ENCODE measurements at regions not wholly inside any gene's neighbourhood (a gene's known extent, or its start where the extent isn't known, plus 50 kb on each side); places are given as distances from the start of the nearest gene placed in this dataset.

DNA sequence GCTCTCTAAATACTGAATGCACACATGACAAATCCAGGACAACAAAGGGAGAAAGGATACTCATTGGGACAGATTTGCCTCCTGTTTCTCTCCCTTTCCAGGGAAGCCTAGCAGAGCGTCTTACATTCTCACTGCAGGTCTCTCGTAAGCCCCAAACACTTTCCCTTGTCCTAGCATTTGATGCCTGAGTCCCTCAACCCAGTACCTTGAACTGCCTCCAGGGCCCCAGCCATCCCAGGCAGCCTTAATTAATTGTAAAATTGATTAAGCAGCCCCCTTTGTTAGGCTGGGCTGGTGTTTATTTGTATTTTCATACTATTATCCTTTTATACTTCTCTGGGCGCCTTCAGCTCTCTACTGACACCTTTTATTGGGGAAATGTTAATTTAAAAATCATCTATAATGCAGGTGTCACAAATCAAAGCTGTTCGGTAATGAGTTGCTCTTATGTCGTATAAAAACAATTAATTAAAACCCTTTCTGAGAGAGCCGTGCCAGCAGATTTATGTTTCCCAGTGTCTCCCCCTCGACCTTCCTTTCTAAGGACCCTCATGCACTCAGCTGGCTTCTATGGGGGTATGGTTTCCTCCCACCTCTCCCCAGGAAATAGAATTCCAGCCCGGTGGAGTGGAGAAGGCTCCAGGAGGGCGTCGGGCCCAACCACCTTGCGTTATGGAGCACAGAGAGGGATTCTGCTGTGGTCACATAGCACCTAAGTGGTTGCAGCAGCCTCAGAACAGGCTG lies 243.8 kb downstream of the RPS24 start:
- ATAC-seq, result no peak

DNA sequence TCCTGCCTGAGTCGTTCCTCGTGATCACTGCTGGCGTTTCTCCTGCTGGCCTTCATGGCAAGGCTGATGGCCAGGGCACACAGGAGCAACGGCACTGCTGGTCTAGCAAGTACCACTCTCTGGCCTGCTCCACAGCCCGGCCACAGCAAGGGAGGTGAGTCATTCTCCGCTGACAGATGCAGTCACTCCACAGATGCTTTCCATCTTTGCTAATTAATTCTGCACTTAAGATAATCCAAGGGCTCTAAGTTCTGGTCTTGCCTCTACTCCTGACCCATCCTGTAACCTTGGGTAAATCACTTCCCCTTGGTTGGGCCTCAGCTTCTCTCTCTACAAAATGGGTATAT lies 244.4 kb downstream of the RPS24 start:
- ATAC-seq, result no peak

DNA sequence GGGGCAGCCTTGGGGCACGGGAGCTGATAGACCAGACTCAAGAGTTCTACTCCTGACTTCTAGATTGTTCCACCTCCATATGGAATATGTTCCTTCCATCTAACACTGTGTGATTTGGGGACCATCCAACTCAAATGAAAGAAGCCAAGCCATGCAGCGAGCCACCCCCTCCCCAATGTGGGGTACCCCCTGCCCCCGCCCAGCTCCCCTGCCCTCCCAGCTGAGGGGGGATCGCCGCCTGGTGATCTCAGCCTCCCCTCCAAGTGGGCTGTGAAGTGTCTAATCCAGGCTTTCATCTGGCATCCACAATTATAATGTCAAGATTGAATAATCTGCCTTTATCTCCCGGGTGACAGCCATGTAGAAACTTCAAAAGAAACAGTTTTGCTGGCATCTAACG lies 246.1 kb downstream of the RPS24 start:
- no peak for ATAC-seq

DNA sequence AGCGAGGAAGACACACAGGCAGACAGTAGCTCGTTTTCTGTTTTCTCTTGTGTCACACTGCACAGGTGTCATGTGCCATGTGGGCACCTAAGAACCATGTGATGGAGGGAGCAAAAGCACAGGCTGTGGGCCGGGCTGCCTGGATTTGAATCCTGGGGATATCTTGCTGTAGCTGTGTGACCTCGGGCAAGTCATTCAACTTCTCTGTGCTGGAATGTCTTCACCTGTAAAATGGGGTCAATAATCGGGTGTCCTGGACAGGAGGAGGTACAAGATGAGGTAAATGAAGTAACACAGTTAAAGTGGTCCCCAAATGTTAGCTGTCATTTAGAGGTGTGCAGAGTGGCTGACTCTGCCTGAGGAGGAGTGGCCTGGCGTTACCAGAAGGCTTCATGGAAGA lies 246.9 kb downstream of the RPS24 start:
- no peak for ATAC-seq

DNA sequence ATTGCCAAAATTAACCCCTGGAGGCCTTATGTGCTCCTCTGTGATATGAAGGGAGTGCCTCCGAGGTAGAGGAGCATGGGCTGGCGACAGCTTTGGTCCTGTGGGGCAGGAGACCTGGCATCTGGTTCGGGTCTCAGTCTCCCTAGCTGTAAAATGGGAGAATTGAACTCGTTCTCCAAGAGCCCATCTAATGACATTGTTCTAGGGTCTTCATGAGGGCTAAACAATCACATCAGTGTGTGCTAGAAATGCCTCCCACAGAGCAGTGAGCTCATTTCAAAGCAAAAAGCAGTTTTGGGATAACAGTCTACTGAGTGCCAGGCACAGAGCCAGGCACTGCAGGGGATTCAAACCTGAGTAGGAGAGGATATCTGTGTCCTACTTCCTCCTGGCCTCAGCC lies 248.0 kb downstream of the RPS24 start:
- ATAC-seq, result no peak

DNA sequence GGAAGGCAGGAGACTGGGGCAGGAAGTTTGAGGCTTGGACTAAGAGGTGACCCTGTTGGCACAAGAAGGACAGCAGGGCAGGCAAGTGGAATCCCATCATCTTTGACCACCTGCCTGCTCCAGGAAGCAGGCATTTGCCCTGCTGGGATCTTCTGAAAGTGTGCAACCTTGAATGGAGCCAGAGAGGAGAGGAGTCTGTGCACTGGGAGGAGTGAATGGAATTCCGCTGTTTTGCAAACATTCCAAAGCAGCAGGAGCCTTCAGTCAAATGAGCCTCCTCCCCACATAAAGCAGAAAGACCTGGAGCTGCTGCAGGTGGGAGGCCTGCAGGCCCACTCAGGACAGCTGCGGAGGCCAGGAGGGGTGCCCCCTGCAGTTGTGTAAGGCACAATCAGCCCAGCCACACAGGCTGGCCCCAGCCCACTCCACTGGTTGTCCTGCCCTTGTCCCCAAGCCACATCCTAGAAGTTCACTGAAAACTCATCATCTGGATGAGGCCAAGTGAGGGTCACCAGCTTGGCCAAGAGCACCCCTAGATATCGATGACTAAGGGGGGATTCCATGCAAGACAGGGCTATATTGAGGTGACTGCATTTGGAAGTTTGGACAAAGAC lies 249.5 kb downstream of the RPS24 start:
- ATAC-seq, result no peak

DNA sequence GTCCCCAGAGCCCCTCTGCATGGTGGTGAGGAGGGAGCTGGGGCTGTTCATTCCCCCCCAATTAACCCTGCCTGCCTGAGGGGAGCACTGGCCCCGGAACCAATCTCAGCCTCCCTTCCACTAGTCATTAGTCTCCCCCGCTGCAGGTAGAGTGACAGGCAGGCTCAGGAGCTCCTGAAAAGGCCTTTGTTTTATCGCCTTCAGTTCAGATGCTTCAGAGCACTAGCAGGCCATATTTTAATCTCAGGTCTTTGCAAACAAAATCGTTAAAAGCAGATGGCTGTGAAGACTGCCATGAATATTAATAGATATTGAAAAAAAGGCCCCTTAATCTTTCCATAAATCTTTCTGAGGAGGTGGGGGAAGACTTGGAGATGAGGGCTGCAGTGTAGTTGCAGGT lies 250.7 kb downstream of the RPS24 start:
- ATAC-seq, result no peak

DNA sequence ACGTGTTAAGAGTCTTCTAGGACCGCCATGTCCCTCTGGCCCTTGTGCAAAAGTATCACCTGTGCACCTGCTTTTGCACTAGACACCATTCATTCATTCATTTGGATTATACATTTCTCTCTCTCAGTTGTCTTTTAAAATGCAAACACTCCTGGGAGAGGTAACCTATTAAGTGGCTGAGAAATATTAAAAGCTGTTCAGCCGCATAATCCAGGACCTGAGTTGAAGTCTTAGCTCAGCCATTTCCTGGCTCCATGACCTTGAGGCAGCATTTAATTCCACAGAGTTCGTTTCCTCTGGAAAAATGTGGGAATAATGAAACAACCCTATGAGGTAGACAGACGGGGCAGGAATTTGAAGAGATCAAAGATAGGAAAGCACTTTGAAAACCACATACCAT lies 251.6 kb downstream of the RPS24 start:
- no peak for ATAC-seq

DNA sequence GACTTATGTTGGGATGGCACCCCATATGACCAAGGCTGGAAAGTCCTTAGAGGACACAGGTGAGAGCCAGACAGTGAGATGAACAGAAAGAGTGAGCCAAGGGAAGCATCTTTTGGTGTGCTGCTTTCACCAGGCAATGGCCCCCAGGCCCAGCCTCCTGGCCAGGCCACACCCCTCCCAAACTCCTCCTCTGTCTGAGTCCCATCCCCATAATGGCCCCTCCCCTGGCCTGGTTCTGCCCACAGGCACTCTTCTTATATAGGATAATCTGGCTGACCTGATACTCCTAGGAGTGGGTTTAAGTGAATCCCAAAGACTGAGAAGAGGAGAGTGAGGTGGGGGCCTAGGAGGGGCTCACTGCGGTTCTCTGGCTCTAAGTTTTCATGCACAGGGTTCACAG lies 252.5 kb downstream of the RPS24 start:
- no peak for ATAC-seq

DNA sequence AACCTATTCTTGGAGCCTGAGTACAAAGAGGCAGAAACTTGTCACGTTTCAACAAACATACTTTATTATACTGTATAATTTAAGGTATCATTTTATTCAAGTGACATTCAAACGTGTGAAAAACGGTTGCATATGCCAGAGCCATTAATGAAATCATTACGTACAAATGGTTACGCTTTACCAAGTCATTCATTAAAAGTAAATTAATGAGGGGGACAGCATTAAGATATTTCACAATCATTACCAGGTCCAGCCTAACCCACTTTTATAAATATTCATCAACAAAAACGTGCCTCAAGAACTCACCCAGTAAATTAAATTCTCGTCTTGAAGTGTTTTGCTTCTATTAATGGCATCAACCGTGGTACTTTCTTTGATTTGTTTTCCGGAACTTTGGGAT lies 253.0 kb downstream of the RPS24 start:
- ATAC-seq, result no peak

DNA sequence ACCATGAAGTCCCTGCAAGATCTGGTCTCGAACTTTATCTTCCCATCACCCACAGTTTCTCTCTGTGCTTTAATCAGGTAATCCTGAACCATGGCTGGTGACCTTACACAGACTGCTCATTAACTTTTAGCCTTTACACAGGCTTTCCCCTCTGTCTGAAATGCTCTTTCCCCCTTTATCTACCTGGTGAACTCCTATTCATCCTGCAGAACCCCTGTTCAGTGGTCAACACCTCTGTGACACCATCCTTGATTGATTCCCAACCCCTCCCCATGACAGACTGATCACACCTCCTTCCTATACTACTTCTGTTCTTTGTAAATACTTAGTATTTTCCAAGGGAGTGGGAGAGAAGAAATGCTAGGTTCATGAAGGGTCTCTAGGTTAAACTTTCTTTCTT lies 254.0 kb downstream of the RPS24 start:
- no peak for ATAC-seq

DNA sequence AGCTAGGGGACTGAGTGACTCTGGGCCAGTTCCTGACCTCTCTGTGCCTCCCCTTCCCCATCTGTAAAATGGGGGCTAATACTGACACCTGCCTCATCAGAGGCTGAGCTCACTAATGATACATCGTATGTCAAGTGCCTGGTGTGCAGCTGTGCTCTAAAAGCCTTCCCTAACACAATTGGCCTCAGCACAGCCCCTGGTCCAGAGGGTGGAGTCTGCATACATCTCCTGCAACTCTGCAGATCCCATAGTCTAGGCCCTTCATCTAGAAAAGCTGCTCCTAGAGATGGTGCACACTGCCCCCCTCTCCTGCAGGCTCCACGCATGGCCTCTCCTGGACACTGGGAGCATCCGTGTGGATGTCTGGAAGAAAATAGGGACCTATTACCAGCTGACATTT lies 255.0 kb downstream of the RPS24 start:
- ATAC-seq, result no peak

DNA sequence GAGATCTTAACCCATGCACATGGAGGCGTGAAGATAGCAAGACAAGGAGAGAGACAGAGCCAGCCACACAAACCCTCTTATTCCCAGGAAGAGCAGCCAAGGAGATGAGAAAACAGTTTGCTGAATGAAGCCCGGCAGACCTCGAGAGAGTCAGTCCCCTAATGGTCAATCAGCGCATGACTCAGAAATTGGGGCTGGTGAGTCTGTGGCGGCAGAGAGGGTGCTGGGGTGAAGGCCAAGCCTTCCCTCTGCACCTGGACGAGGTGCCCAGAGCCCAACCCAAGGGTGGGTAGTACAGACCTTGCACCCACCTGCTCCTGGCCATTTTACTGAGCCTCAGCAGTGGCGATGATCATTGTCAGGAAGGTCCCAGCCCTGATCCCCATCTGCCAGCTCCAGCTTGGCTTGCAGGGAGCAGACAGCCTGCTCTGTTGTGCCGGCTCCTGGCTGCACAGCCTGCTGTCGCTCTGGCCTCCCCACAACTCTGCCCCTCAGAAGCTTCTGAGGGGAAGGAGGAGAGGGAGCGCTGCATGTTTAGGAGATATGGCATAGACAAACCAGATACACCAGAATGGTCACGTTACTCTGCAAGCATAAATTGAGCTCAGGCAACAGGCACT lies 256.6 kb downstream of the RPS24 start:
- ATAC-seq, result no peak

DNA sequence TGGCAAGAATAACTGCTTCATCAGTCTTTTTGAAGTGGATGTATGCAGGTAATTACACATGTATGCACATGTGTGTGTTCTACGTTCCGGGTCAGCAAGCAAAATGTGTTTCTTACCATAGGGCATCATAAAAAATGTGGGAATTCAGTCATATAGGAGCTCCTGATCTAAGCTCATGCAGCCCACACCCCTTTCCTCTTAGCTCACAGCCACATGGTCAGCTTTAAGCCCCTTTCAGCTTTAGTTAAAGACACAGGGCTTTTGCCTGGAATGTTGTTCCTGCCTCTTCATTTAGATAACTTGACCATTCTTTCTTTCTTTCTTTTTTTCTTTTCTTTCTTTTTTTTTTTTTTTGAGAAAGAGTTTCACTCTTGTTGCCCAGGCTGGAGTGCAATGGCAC lies 258.1 kb downstream of the RPS24 start:
- ATAC-seq, result no peak

DNA sequence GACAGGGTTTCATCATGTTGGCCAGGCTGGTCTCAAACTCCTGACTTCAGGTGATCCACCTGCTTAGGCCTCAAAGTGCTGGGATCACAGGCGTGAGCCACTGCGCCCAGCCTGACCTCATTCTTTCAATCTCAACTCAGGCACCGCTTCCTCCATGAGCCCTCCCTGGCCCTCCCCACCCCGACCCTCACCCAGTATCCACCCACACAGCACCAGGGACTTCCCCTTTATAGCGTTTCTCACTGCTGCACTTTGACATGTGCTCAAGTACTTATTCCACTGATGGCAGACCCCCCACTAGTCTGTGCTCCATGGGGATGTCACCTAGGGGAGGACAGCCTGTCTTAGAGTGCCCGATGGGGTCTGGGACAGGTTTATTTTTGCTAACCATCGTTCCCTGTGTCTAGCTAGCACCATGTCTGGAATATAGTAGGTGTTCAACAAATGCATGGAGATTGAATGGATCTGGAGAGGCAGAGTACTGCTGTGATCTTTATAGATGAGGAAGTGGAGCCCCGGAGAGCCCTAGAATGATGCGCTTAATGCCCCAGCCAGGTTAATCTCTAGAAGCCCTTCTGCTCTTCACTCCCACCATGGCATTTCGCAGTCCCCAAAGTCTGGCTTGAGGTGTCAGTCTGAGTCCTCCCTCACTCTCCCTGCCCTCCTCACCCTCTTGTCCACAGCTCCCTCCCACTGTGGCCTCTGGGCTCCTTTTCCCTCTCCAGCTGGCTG lies 258.8 kb downstream of the RPS24 start:
- no peak for ATAC-seq

DNA sequence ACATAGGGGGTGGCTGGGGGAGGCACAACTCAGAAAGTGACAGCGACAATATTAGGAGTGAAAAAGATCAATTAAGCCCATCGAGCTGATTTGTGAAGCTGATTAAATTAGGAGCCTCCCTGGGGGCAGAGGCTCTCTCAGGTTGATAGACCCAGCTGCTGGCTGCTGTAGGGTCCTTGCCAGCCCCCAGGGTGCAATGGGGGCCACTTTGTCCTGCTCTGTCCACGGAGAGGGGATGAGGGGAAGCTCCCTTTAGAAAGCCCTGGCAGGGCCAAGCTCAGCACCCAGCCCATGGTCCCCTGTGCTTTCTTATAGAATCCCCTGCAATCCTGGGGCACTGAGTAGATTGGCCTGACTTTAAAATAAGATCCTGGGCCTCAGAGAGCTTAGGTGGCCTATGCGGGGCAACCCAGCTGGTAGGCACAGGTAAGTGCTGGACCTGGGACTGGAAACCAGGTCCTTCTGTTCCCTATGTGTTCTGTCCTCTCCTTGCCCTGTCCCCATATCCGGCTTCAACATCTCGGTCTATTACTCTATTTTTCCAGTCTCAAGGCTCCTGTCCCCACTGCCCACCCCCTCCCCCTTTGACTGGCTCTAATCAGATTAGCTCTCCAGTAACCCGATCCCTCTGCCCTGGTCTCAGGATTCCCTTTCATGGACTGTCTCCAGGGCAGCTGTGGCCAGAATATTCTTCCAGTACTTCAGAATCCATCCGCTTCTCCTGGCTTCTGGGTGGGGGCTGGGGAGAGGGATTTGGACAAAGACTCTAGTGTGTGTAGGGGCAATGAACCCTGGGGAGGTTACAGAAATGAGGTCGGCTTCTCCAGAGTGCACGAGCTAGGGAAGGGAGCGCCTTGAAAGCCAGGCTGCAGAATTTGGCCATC lies 259.6 kb downstream of the RPS24 start:
- no peak for ATAC-seq

DNA sequence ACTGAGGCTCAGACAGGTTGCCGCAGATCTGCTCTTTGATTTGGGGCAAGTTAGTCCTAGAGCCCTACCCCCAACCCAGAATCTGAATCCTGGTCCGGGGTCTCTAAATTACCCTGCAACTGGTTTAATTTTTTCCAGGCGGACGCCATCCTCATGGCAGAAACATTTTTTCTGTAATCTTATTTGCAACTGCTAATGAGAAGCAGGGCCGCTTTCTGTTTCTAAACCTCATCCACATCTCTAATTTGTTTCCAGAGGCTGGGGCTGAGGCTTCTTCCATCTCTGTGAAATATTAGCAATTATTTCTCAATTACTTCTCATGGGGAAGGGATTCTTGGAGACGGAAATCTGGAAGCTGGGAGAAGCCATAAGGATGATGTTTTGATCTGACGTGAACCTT lies 261.6 kb downstream of the RPS24 start:
- no peak for ATAC-seq

DNA sequence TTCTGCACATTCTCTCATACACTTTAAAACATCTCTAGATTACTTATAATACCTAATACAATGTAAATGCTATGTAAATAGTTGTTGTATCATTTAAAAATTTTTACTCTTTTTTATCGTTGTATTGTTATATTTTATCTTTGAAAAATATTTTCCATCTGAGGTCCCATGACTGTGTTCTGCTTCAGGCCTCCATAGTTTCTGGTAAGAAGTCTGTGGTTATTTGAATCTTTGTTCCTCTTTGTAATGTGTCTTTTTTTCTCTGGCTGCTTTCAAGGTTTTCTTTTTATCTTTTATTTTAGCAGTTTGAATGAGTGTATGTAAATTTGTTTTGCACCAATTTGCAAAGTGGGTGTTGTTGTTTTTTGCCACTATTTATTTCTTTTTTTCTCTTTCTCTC lies 263.1 kb downstream of the RPS24 start:
- no peak for ATAC-seq

DNA sequence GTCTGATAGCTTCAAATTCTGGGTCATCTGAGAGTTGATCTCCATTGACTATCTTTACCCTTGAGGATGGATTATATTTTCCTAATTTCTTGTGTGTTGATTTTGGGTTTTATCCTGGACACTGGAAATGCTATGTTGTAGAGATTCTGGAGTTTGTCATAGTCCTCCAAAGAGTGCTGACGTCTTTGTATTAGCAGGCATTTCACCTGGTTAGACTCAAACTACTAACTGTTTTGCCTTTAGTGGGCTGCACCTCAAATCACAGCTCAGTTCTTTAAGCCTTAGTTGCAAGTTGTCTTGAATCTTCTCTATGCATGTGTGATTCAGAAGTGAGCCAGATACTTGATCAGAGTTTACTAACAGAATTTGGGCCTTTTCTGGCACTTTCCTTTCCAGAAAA lies 264.3 kb downstream of the RPS24 start:
- no peak for ATAC-seq

DNA sequence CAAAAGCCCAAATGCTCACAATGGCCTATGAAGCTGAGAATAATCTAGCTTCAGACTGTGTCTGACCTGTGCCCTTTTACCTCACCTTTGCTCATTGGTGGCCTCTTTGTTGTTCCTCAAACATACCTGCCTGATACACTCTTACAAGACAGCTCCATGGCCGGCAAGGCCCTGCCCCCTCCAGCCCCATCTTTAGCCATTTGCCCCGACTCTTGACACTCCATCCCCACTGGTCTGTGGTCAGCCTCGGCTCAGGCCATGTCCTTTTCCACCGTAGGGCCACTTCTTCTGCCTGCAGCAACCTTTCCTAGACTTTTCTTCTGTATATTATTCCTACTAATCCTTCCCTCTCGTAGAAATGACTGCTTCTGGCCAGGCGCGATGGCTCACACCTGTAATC lies 265.2 kb downstream of the RPS24 start:
- ATAC-seq, result no peak

DNA sequence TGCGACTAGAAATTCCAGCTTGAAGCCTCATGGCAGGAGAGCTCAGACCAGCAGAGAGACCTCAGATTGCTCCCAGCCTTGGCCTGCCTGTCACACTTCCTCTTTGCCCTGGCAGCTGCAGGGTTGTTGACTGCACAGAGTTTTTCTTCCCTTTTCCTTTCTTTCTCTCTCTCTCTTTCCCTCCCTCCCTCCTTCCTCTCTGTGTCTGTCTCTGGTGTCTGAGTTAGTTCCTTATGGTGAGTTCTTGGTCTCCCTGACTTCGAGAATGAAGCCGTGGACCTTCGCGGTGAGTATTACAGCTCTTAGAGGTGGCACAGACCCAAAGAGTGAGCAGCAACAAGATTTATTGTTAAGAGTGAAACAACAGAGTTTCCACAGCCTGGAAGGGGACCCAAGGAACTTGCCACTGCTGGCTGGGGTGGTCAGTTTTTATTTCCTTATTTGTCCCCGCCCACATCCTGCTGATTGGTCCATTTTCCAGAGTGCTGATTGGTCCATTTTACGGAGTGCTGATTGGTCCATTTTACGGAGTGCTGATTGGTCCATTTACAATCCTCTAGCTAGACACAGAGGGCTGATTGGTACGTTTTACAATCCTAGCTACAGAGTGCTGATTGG lies 266.3 kb downstream of the RPS24 start:
- no peak for ATAC-seq

DNA sequence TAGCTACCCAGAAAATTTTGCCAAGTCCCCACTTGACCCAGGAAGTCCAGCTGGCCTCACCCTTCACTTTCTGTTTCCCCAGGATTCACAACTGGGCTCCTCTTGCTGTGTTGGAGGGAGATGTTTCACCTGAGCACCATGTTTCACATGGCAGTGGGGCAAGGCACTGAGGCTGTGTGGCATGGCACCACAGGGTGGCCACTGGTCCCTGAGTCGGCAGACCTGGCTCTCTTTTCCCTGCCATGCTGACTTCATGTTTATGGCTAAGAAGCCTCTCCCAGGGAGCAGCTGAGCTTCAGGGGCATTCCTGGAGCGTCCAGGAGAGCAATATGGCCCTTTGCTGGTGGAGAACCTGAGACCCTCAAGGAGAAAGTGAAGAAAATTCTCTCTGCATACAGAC lies 266.9 kb downstream of the RPS24 start:
- no peak for ATAC-seq
